ENCODE measurements at regions not wholly inside any gene's neighbourhood (a gene's known extent, or its start where the extent isn't known, plus 50 kb on each side); places are given as distances from the start of the nearest gene placed in this dataset.

- no peak for TF ChIP-seq CTCF (IDR thresholded peaks at IDR 0.05)
- H3K27me3 Mint-ChIP-seq (ENCODE audit: low read depth in 3 of 3), result peaks cover 10 to 24% (median 19%) of the 10 kb centered on the region in 3 donors
Observed at GRCh38 chr17:34437188-34437587, 74.2 kb upstream of the CCL1 start.

GRCh38 chr17:34436607-34437006 lies 73.6 kb upstream of the CCL1 start:
- Histone ChIP-seq H2AFZ (ENCODE audit: insufficient read depth, low read depth, low read length, poor library complexity, severe bottlenecking) (no peak overlapping the region), H3K9me3 (replicated peaks in 1 of 2; ENCODE audit: control insufficient read depth in 1 of 2, insufficient read depth in 1 of 2, low read length in 2 of 2) (no peaks in the 10 kb centered on the region), H3K79me2 (ENCODE audit: insufficient read depth, low read length) (no peaks in the 10 kb centered on the region), H3K36me3 (replicated peaks in 1 of 2; ENCODE audit: control insufficient read depth in 1 of 2, insufficient read depth in 2 of 2, low read length in 2 of 2) (no peaks in the 10 kb centered on the region), H3K9ac (ENCODE audit: insufficient read depth, low read length, poor library complexity, severe bottlenecking) (no peak overlapping the region), H3K27me3 (ENCODE audit: control insufficient read depth in 2 of 2, insufficient read depth in 2 of 2, low read length in 2 of 2) (peaks cover 0 to 2% of the 10 kb centered on the region in 2 donors), H3K27ac (ENCODE audit: low read depth in 1 of 2, low read length in 2 of 2) (no peak overlapping the region), H3K4me2 (replicated peaks; ENCODE audit: extremely low read depth, low read length, poor library complexity, severe bottlenecking) (no peak overlapping the region), H3K4me1 (ENCODE audit: control insufficient read depth in 1 of 2, insufficient read depth in 2 of 2, low read length in 2 of 2) (peaks cover 23 to 27% of the 10 kb centered on the region in 2 donors), H3K4me3 (replicated peaks in 1 of 3; ENCODE audit: low read depth in 2 of 3, low read length in 3 of 3) (no peak overlapping the region), H4K20me1 (ENCODE audit: insufficient read depth, low read length) (no peaks in the 10 kb centered on the region)
- Mint-ChIP-seq H3K27ac (no peak overlapping the region), H3K4me1 (peaks cover 42% of the 10 kb centered on the region), H3K4me3 (no peak overlapping the region), H3K27me3 (ENCODE audit: low read depth in 3 of 3) (peaks cover 8 to 19% (median 16%) of the 10 kb centered on the region in 3 donors), H3K9me3 (peaks cover 0 to 5% (median 0%) of the 10 kb centered on the region in 7 donors), H3K36me3 (no peaks in the 10 kb centered on the region)
- no peak for DNase-seq
- no CpG with 5 or more reads among the region's 2 CpGs for WGBS (ENCODE audit: insufficient coverage)
- TF ChIP-seq CTCF (IDR thresholded peaks at IDR 0.05), result no peak
- intact Hi-C loops (cut with micrococcal nuclease), result no loop called here

More at GRCh38 chr17:34437188-34437587, 74.2 kb upstream of the CCL1 start:
- 88% methylated on average over 3 of the region's 8 CpGs for WGBS (ENCODE audit: insufficient coverage)
- intact Hi-C loops (cut with micrococcal nuclease), result no loop called here
- no peaks in the 10 kb centered on the region for H4K20me1 ChIP-seq (ENCODE audit: insufficient read depth, low read length)
- no peaks in the 10 kb centered on the region for H3K79me2 ChIP-seq (ENCODE audit: insufficient read depth, low read length)
- Mint-ChIP-seq H3K36me3 (no peaks in the 10 kb centered on the region), H3K9me3 (peaks cover 0 to 2% (median 0%) of the 10 kb centered on the region in 7 donors), H3K4me1 (peaks cover 42% of the 10 kb centered on the region), H3K27ac (peak overlapping the region in 1 of 7 donors; percentile 20), H3K4me3 (no peak overlapping the region)
- H3K36me3 ChIP-seq (replicated peaks in 1 of 2; ENCODE audit: control insufficient read depth in 1 of 2, insufficient read depth in 2 of 2, low read length in 2 of 2), result no peaks in the 10 kb centered on the region
- H3K9ac ChIP-seq (ENCODE audit: insufficient read depth, low read length, poor library complexity, severe bottlenecking), result no peak overlapping the region
- DNase-seq, result no peak
- no peak overlapping the region for H2AFZ ChIP-seq (ENCODE audit: insufficient read depth, low read depth, low read length, poor library complexity, severe bottlenecking)
- no peak overlapping the region for H3K4me3 ChIP-seq (replicated peaks in 1 of 3; ENCODE audit: low read depth in 2 of 3, low read length in 3 of 3)
- no peak overlapping the region for H3K4me2 ChIP-seq (replicated peaks; ENCODE audit: extremely low read depth, low read length, poor library complexity, severe bottlenecking)
- H3K9me3 ChIP-seq (replicated peaks in 1 of 2; ENCODE audit: control insufficient read depth in 1 of 2, insufficient read depth in 1 of 2, low read length in 2 of 2), result no peaks in the 10 kb centered on the region
- peaks cover 0 to 2% of the 10 kb centered on the region in 2 donors for H3K27me3 ChIP-seq (ENCODE audit: control insufficient read depth in 2 of 2, insufficient read depth in 2 of 2, low read length in 2 of 2)
- no peak overlapping the region for H3K27ac ChIP-seq (ENCODE audit: low read depth in 1 of 2, low read length in 2 of 2)
- peaks cover 23 to 27% of the 10 kb centered on the region in 2 donors for H3K4me1 ChIP-seq (ENCODE audit: control insufficient read depth in 1 of 2, insufficient read depth in 2 of 2, low read length in 2 of 2)

All from CD14-positive monocyte (primary cell).